GM10248 (cell line): ENCODE measurements at regions not wholly inside any gene's neighbourhood (a gene's known extent, or its start where the extent isn't known, plus 50 kb on each side); places are given as distances from the start of the nearest gene placed in this dataset.

ENCODE experiments used
- CTCF ChIA-PET: fragments of 300-600 bp; sonication (Branson Sonifier 250); formaldehyde crosslinking; extraction: SDS; loops from one replicate; lab custom pipeline; 2021; ENCODE audit warnings: antibody characterized with exemption; lab: Yijun Ruan, JAX
- POLR2A ChIA-PET: fragments of 350-650 bp; sonication (Branson Sonifier 250); formaldehyde crosslinking; extraction: SDS; loops from one replicate; lab custom pipeline; 2020; ENCODE audit warnings: antibody characterized with exemption; lab: Yijun Ruan, JAX
- DNase-seq: peaks from one replicate; pipeline ENCODE4 v3.0.0; 2012; ENCODE audit errors: extremely low spot score
- TF ChIP-seq, protein P1 (sequence below): IDR thresholded peaks from 2 replicates; pipeline ENCODE4 v1.5.1; 2012; ENCODE audit warnings: mild to moderate bottlenecking, low read depth; ENCODE audit errors: extremely low read depth, missing control alignments, control extremely low read depth

DNA sequence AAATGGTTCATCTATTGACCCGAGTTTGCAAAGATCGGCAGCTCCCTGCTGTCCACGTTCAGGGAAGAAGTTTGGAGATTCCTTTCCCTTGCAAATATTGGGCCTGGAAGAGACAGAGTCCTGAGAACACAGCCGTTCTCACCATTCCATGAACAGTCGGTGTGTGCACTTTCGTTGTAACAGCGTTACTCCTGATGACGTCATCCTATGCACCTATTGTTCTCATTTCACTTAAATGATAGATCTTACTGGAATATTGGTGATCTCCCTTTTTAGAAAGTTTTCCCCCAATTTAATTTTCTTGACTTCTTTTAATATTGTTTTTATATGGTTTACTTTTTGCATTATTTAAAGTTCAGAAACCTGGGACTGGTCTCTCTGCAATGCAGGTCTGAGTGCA lies 320.7 kb upstream of the PFKP start:
- no peak for DNase-seq
- ChIA-PET POLR2A (no interaction called here), CTCF (no interaction called here)
- TF ChIP-seq, protein P1, sequence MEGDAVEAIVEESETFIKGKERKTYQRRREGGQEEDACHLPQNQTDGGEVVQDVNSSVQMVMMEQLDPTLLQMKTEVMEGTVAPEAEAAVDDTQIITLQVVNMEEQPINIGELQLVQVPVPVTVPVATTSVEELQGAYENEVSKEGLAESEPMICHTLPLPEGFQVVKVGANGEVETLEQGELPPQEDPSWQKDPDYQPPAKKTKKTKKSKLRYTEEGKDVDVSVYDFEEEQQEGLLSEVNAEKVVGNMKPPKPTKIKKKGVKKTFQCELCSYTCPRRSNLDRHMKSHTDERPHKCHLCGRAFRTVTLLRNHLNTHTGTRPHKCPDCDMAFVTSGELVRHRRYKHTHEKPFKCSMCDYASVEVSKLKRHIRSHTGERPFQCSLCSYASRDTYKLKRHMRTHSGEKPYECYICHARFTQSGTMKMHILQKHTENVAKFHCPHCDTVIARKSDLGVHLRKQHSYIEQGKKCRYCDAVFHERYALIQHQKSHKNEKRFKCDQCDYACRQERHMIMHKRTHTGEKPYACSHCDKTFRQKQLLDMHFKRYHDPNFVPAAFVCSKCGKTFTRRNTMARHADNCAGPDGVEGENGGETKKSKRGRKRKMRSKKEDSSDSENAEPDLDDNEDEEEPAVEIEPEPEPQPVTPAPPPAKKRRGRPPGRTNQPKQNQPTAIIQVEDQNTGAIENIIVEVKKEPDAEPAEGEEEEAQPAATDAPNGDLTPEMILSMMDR = no peak

DNA sequence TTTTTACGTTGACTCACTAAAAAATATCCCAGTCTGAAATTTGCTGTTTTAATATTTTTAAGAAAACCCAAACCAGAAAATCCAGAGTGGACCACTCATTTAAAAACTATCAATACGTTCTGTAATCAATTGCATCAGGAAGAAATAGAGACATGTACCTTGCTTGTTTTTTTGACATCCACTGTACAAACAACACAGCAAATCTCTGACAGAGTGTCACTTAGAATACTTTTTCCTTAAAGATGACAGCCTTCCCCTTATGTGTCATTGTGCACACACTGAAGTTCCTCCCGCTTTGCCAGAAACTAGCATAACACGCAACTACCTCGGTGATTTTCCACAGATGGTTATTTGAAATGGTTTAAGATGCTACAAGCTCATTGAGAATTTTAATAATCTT lies 321.7 kb upstream of the PFKP start:
- POLR2A ChIA-PET = no interaction called here
- TF ChIP-seq, protein P1 = no peak
- no peak for DNase-seq
- CTCF ChIA-PET = interaction anchor here (1.1 kb wide), 1 partner anchor 18 kb away, joined by 3 read pairs; no protein-coding TSS in a partner anchor

DNA sequence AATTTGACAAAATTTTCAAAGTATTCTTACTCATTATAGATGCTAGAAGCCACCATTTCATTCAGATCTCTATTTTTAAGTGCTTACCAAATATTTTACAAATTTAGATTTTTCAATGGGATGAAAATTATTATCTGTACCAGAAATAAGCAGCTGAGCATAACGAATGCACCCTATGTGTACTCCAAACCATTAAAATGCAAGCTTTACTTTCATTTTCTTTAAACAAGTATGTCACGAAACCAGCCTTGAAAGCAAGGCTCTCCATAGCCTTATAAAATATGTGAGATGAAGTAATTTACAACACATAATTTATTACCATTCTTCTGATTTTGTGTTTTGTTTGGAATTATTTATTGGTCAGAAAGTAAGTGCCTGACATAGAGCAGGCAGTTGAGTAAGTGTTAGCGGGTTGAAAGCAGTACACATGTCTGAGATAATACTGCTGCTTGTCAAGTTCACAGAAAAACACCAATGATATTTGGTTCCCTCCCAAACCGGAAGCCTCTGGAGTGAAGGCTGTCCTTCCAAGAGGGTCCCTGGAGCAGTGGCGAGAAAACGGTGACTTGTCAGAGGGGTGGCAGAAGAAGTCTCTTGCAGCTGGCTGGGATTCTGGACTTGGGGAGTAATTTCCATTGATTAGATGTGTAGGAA lies 322.7 kb upstream of the PFKP start:
- ChIA-PET CTCF (interaction anchor here (1.1 kb wide), 1 partner anchor 17 kb away, joined by 3 read pairs; no protein-coding TSS in a partner anchor), POLR2A (no interaction called here)
- TF ChIP-seq, protein P1 = no peak
- DNase-seq = no peak

DNA sequence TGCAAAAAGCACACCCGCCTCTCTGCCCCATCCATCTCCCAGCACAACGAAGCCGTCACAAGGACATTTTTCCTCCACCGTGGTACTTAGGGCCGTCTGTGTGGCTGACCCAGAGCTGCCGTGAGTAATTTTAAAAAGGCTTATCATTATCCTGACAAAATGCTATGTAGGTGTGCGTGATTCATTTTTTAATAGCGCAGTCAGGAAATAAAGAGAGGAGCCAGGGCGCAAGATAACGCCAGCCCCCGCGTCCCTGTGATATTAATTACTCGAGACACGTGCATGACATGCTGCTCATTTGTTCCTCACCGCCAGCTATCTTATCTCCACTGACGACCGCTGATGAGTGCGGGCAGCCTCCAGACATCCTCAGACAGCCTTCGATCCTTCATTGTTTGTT lies 332.7 kb upstream of the PFKP start:
- POLR2A ChIA-PET = no interaction called here
- CTCF ChIA-PET = no interaction called here
- DNase-seq = no peak
- TF ChIP-seq, protein P1 = no peak

DNA sequence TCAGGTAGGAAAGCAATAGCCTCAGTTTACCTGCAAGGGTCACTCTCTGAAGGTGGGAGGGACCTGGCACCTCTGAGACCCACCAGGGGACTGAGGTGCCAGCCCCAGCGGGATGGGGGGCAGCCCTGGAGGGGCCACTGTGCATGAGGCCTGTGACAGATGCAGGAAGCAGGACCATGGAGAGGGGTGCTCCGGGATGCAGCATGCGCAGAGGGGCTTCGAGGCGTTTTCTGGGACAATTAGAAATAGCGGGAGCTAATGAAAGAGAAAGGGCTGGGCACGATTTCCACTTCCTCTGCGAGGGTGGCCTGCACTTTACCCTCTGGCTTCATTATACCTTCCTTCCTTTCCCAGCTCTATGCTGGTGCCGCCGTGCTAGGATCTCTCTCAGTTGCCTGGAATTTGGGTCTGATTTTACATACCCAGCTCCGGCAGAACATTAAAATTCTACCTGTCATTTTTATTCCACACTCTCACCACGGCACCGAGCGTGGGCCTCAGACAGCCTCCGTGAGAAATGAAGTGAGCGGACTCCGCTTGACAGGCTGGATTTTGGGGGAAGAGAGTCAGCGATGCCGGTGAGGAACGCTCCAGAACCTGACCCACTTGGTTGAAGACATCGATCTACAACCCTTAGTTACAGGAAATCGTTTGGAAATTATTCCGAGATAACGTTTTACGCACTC lies 333.9 kb upstream of the PFKP start:
- CTCF ChIA-PET = no interaction called here
- DNase-seq = no peak
- TF ChIP-seq, protein P1 = no peak
- POLR2A ChIA-PET = no interaction called here

DNA sequence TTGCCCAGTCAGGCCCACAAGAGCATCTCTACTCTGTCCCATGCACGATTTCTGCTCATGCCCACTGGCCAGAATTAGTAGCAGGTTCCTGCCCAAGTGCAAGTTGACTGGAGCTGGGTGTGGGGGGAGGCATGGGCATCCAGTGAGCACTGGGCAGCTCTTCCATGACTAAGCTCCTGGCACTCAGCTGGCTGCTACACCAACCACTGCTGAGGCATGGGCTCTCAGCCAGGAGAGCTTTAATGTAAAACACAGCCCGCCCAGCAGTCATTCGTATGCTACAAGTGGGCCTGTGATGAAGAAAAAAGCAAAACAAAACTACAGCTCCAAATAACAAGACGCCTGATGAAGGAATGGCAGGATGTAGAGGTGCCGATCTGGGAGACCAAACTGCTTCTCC lies 335.4 kb upstream of the PFKP start:
- TF ChIP-seq, protein P1 = no peak
- ChIA-PET POLR2A (no interaction called here), CTCF (no interaction called here)
- DNase-seq = no peak
